IMR-90 (cell line): ENCODE measurements at regions not wholly inside any gene's neighbourhood (a gene's known extent, or its start where the extent isn't known, plus 50 kb on each side); places are given as distances from the start of the nearest gene placed in this dataset.

Source experiments
- ATAC-seq: fragments of 200-7000 bp; cut with Tn5 transposase; 2 replicates; pipeline ENCODE4 v1.9.1; 2020; ENCODE audit warnings: low read depth, mild to moderate bottlenecking, moderate library complexity
- BruUV-seq: library from RNA; stranded (reverse); fragments of 400-500 nt; replicated peaks from 2 replicates; lab custom pipeline; 2021; lab: Mats Ljungman, UMichigan
- CTCF ChIA-PET: fragments of 300-600 bp; formaldehyde crosslinking; extraction: SDS; loops from one replicate; lab custom pipeline; 2021; ENCODE audit warnings: antibody characterized with exemption; lab: Yijun Ruan, JAX
- POLR2A ChIA-PET: fragments of 300-600 bp; sonication (Branson Sonifier 250); formaldehyde crosslinking; loops from one replicate; lab custom pipeline; 2022; ENCODE audit warnings: antibody characterized with exemption; ENCODE audit not compliant: unreplicated experiment; lab: Charles Lee
- DNase-seq: peaks from one replicate; pipeline ENCODE4 v3.0.0; 2013
- H2AFZ ChIP-seq: replicated peaks from 2 replicates; pipeline ENCODE3; 2013; ENCODE audit warnings: low read length, mild to moderate bottlenecking; ENCODE audit not compliant: poor library complexity
- H2AK5ac ChIP-seq: 2 replicates; pipeline ENCODE4 v1.6.1; 2013; ENCODE audit warnings: low read depth, low read length, inconsistent platforms
- H2AK9ac ChIP-seq: replicated peaks from 2 replicates; pipeline ENCODE3; 2013; ENCODE audit warnings: mild to moderate bottlenecking, low read depth, low read length, moderate library complexity; ENCODE audit not compliant: poor library complexity
- H2BK120ac ChIP-seq: 2 replicates; pipeline ENCODE4 v1.6.1; 2013; ENCODE audit warnings: low read depth, low read length, inconsistent platforms
- H2BK15ac ChIP-seq: 3 replicates; pipeline ENCODE4 v1.6.1; 2013; ENCODE audit warnings: low read depth, low read length, inconsistent platforms
- H2BK20ac ChIP-seq: 2 replicates; pipeline ENCODE4 v1.6.1; 2013; ENCODE audit warnings: low read depth, mild to moderate bottlenecking, inconsistent platforms, low read length, moderate library complexity
- H2BK5ac ChIP-seq: 2 replicates; pipeline ENCODE4 v1.6.1; 2013; ENCODE audit warnings: mild to moderate bottlenecking, low read depth, low read length, inconsistent platforms; ENCODE audit not compliant: poor library complexity, severe bottlenecking
- H3K14ac ChIP-seq: replicated peaks from 2 replicates; pipeline ENCODE4 v1.6.1; 2013; ENCODE audit warnings: low read depth, low read length, inconsistent platforms
- H3K18ac ChIP-seq: 2 replicates; pipeline ENCODE4 v1.6.1; 2013; ENCODE audit warnings: low read depth, low read length, control low read depth
- H3K23ac ChIP-seq: 2 replicates; pipeline ENCODE4 v1.6.1; 2013; ENCODE audit warnings: low read depth, low read length, inconsistent platforms
- H3K27ac ChIP-seq: 2 replicates; pipeline ENCODE4 v1.5.1; 2013; ENCODE audit warnings: mild to moderate bottlenecking, control low read depth, low read length; ENCODE audit not compliant: insufficient read depth
- H3K27me3 ChIP-seq: 2 replicates; pipeline ENCODE4 v1.6.1; 2013; ENCODE audit warnings: low read length; ENCODE audit not compliant: control insufficient read depth, insufficient read depth
- H3K36me3 ChIP-seq: 2 replicates; pipeline ENCODE4 v1.6.1; 2013; ENCODE audit warnings: low read length, mixed read lengths; ENCODE audit not compliant: control insufficient read depth, insufficient read depth
- H3K4ac ChIP-seq: 2 replicates; pipeline ENCODE4 v1.6.1; 2013; ENCODE audit warnings: low read depth, low read length, inconsistent platforms
- H3K4me1 ChIP-seq: 2 replicates; pipeline ENCODE4 v1.6.1; 2013; ENCODE audit warnings: low read length, mixed read lengths; ENCODE audit not compliant: control insufficient read depth, insufficient read depth
- H3K4me2 ChIP-seq: 2 replicates; pipeline ENCODE4 v1.6.1; 2013; ENCODE audit warnings: low read depth, mild to moderate bottlenecking, control low read depth, low read length, moderate library complexity
- H3K4me3 ChIP-seq: 2 replicates; pipeline ENCODE4 v1.5.1; 2013; ENCODE audit warnings: low read depth, mild to moderate bottlenecking, control low read depth, low read length, moderate library complexity; ENCODE audit not compliant: insufficient read depth
- H3K56ac ChIP-seq: 2 replicates; pipeline ENCODE4 v1.6.1; 2013; ENCODE audit warnings: low read length, inconsistent platforms; ENCODE audit not compliant: insufficient read depth; ENCODE audit errors: extremely low read depth
- H3K79me1 ChIP-seq, 2 experiments: 2 replicates each; pipeline ENCODE4 v1.6.1; 2013; ENCODE audit warnings: low read length in 2 of 2, inconsistent platforms in 1 of 2, low read depth in 1 of 2
- H3K9ac ChIP-seq: 2 replicates; pipeline ENCODE4 v1.6.1; 2013; ENCODE audit warnings: low read depth, low read length, control low read depth
- H3K9me1 ChIP-seq: 2 replicates; pipeline ENCODE4 v1.6.1; 2013; ENCODE audit warnings: low read length, inconsistent platforms; ENCODE audit not compliant: insufficient read depth
- H3K9me3 ChIP-seq: 2 replicates; pipeline ENCODE4 v1.6.1; 2013; ENCODE audit warnings: low read length; ENCODE audit not compliant: control insufficient read depth, insufficient read depth
- H4K20me1 ChIP-seq: 2 replicates; pipeline ENCODE4 v1.6.1; 2013; ENCODE audit warnings: low read length, inconsistent platforms; ENCODE audit not compliant: insufficient read depth
- H4K5ac ChIP-seq: 2 replicates; pipeline ENCODE4 v1.6.1; 2013; ENCODE audit warnings: mild to moderate bottlenecking, low read depth, low read length, control low read depth
- H4K8ac ChIP-seq, 2 experiments: 2 replicates each; pipeline ENCODE4 v1.6.1; 2013; ENCODE audit warnings: low read depth in 2 of 2, low read length in 2 of 2, control low read depth in 1 of 2, inconsistent platforms in 1 of 2
- H4K91ac ChIP-seq: 2 replicates; pipeline ENCODE4 v1.6.1; 2013; ENCODE audit warnings: low read depth, low read length, inconsistent platforms; ENCODE audit not compliant: insufficient read depth
- BHLHE40 ChIP-seq: fragments of 150-350 bp; IDR thresholded peaks from 2 replicates; pipeline ENCODE4 v1.6.1; 2016; ENCODE audit warnings: mild to moderate bottlenecking, low read depth, low read length
- CHD1 ChIP-seq: IDR thresholded peaks from 2 replicates; pipeline ENCODE4 v1.6.1; 2012; ENCODE audit warnings: low read depth, low read length, improper control_type of control experiment
- CTCF ChIP-seq: conservative IDR thresholded peaks from 2 replicates; pipeline ENCODE4 v1.5.1; 2012; ENCODE audit warnings: mild to moderate bottlenecking, low read depth, low read length, improper control_type of control experiment
- ELK1 ChIP-seq: fragments of 150-350 bp; IDR thresholded peaks from 2 replicates; pipeline ENCODE4 v1.6.1; 2016; ENCODE audit warnings: low read depth, mild to moderate bottlenecking, low read length, moderate library complexity, borderline replicate concordance
- MAFK ChIP-seq: IDR thresholded peaks from 2 replicates; pipeline ENCODE4 v1.6.1; 2012; ENCODE audit warnings: low read depth, low read length, improper control_type of control experiment
- POLR2A ChIP-seq: IDR thresholded peaks from 2 replicates; pipeline ENCODE4 v1.6.1; 2012; ENCODE audit warnings: mild to moderate bottlenecking, low read depth, low read length
- RAD21 ChIP-seq: IDR thresholded peaks from 2 replicates; pipeline ENCODE4 v1.6.1; 2012; ENCODE audit warnings: low read length, improper control_type of control experiment
- SMC3 ChIP-seq: fragments of 150-350 bp; IDR thresholded peaks from 2 replicates; pipeline ENCODE4 v1.6.1; 2016; ENCODE audit warnings: low read depth, mild to moderate bottlenecking, antibody characterized with exemption, low read length, moderate library complexity
- USF2 ChIP-seq: fragments of 150-350 bp; IDR thresholded peaks from 2 replicates; pipeline ENCODE4 v1.6.1; 2017; ENCODE audit warnings: mild to moderate bottlenecking, antibody characterized with exemption, low read length, low read depth
- dilution Hi-C: fragments of 300-500 bp; cut with HindIII; formaldehyde crosslinking; loops from one replicate; pipeline ENCODE4 v1.14.3; 2018; ENCODE audit warnings: low sequenced_read_pairs; ENCODE audit not compliant: unreplicated experiment
- in situ Hi-C: fragments of 300-500 bp; cut with MboI; formaldehyde crosslinking; loops from 3 replicates; pipeline ENCODE4 v1.14.3; 2019; ENCODE audit warnings: low sequenced_read_pairs, inconsistent platforms, mixed read lengths
- intact Hi-C: fragments of 100-400 bp; cut with micrococcal nuclease; formaldehyde crosslinking; loops from 2 replicates; pipeline ENCODE4 v1.10.0; 2022

- ATAC-seq: no peak
Measured at GRCh38 chr6:50925548-50925947, 106.9 kb downstream of the TFAP2B start.

More at GRCh38 chr6:50925548-50925947, 106.9 kb downstream of the TFAP2B start:
- BruUV-seq: no TSS peak
- H3K9me1 ChIP-seq: no peaks in the 10 kb centered on the region
- H2BK20ac ChIP-seq: no peak overlapping the region
- ChIA-PET POLR2A (no interaction called here), CTCF (no interaction called here)
- TF ChIP-seq RAD21 (no peak), CHD1 (no peak), MAFK (no peak), CTCF (no peak), ELK1 (no peak), POLR2A (no peak), SMC3 (no peak), USF2 (no peak), BHLHE40 (no peak)
- no peaks in the 10 kb centered on the region for H3K4me1 ChIP-seq
- no peak overlapping the region for H3K4me2 ChIP-seq
- intact Hi-C loops: no loop called here
- no peak overlapping the region for H3K18ac ChIP-seq
- no peak overlapping the region for H2BK15ac ChIP-seq
- H4K20me1 ChIP-seq: no peaks in the 10 kb centered on the region
- no peaks in the 10 kb centered on the region for H3K79me1 ChIP-seq
- no peak overlapping the region for H3K4ac ChIP-seq
- H3K36me3 ChIP-seq: no peaks in the 10 kb centered on the region
- H2AK5ac ChIP-seq: no peak overlapping the region
- no peak overlapping the region for H4K91ac ChIP-seq
- no peak overlapping the region for H3K23ac ChIP-seq
- H3K4me3 ChIP-seq: no peak overlapping the region
- H4K5ac ChIP-seq: no peak overlapping the region
- H2AFZ ChIP-seq: no peak overlapping the region
- H3K27me3 ChIP-seq: no peaks in the 10 kb centered on the region
- dilution Hi-C loops: no loop called here
- no peak overlapping the region for H3K27ac ChIP-seq
- no peak overlapping the region for H3K56ac ChIP-seq
- in situ Hi-C loops: no loop called here
- H2AK9ac ChIP-seq: no peak overlapping the region
- no peak overlapping the region for H3K9ac ChIP-seq
- H2BK120ac ChIP-seq: no peak overlapping the region
- no peak overlapping the region for H4K8ac ChIP-seq
- no peak overlapping the region for H3K14ac ChIP-seq
- DNase-seq: no peak
- H2BK5ac ChIP-seq: no peak overlapping the region
- H3K9me3 ChIP-seq: peaks cover 4% of the 10 kb centered on the region
